HG03439 (cell line): ENCODE measurements at regions not wholly inside any gene's neighbourhood (a gene's known extent, or its start where the extent isn't known, plus 50 kb on each side); places are given as distances from the start of the nearest gene placed in this dataset.

Experiments used
- ATAC-seq: cut with Tn5 transposase; IDR thresholded peaks from one replicate; pipeline ENCODE4 v1.9.1; 2021; ENCODE audit warnings: mild to moderate bottlenecking, moderate library complexity; ENCODE audit not compliant: unreplicated experiment

DNA sequence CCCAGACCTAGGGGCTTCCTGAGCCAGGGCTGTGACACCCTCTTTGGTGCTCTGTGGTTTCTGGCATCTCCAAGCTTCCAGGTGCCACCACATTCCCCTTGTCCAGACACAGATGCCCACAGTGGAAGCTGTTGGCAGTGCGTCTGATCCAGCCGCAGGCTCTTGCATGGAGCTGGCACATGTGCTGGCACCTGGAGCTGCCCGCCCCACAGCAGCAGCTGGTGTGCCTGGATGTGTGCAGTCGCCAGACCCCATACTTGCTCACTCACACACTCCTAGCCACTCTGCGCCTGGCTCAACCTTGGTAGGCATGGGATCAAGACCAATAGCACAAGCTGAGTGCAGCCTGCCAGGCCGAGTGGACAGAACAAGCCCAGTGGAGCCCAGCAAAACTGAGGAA, 106.5 kb downstream of the LYZL1 start:
- ATAC-seq: no peak

DNA sequence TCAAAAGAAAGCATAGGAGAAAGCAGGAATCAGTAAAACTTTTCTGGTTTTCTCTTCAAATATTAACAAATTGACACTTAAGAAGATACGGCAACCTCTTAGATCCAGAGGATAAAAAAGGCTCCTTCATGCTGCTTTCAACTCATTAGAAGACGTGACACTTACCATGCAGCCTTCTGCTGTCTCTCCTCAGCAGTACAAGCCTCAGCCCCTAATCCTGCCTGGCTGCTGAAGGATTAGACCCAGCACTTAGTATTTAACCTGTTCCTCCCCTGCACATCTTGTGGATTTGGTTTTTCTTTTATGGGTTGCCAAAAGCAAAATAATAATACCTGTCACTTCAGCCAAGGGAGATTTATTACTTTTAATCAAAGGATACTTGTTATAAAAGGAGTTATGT, 108.4 kb downstream of the LYZL1 start:
- ATAC-seq: no peak

DNA sequence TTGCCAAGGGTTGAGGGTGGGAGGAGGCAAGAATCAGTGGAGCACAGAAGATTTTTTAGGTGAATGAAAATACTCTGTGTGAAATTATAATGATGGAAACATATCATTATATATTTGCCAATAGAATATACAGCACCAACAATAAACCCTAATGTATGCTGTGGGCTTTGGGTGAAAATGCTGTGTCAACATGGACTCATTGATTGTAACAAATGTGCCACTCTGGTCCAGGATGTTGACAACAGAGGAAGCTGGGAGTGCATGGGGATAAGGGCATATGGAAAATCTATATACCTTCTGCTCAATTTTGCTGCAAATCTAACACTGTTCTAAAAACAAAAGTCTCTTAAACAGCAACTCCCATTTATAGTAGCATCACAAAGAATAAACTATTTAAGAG, 114.3 kb downstream of the LYZL1 start:
- no peak for ATAC-seq

DNA sequence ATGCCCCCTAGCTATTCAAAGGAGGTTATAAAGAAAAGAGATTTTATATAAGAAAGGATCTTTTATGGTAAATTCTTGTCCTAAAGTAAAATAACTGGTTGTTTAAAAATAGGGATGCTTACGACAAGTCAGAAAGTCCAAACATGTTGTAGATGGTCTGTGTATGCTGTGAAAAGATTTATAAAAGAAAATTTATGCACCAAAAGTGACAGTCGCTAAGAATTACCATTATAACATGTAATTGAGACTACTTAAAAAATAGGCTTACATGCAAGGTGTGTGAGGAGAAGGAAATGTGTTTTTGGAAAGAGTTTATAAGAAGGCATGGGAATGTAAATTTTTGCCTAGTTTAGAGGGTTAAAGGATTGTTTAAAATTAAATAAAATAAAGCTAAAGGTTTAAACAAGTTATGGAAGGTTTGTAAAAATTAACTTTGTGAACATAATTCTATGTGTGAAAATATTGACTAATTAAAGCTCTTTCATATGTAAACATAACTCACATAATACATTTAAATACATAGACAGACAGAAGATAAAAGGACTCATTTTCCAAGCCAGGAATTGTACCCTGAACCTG, 118.5 kb downstream of the LYZL1 start:
- no peak for ATAC-seq
